Suprapubic skin (tissue), 4 donors: ENCODE measurements at regions not wholly inside any gene's neighbourhood (a gene's known extent, or its start where the extent isn't known, plus 50 kb on each side); places are given as distances from the start of the nearest gene placed in this dataset.

ENCODE experiments used
- DNase-seq, 2 donors: peaks; one replicate each; pipeline ENCODE4 v3.0.0-alpha.2; 2019; ENCODE audit warnings: low spot score in 2 of 2
- H3K27ac ChIP-seq: fragments of 200-600 bp; sonication (generic); one replicate; pipeline ENCODE4 v1.5.1; 2019
- H3K27me3 ChIP-seq: fragments of 200-600 bp; sonication (generic); one replicate; pipeline ENCODE4 v1.5.1; 2019
- H3K36me3 ChIP-seq: fragments of 200-600 bp; sonication (generic); one replicate; pipeline ENCODE4 v1.5.1; 2019
- H3K4me1 ChIP-seq: fragments of 200-600 bp; sonication (generic); one replicate; pipeline ENCODE4 v1.5.1; 2019
- H3K4me3 ChIP-seq: fragments of 200-600 bp; sonication (generic); one replicate; pipeline ENCODE4 v1.5.1; 2019; ENCODE audit warnings: mild to moderate bottlenecking
- H3K9me3 ChIP-seq: fragments of 200-600 bp; sonication (generic); one replicate; pipeline ENCODE4 v1.5.1; 2019
- CTCF ChIP-seq, 2 donors: fragments of 200-600 bp in 1 of 2; fragments of 450-650 bp in 1 of 2; sonication (generic) in 1 of 2; IDR thresholded peaks; one replicate each; pipeline ENCODE4 v1.5.1; 2016 to 2019; ENCODE audit warnings: antibody characterized with exemption in 2 of 2, mild to moderate bottlenecking in 1 of 2, moderate library complexity in 1 of 2
- EP300 ChIP-seq: sonication (generic); formaldehyde crosslinking; IDR thresholded peaks from one replicate; pipeline ENCODE4 v1.6.1; 2017; ENCODE audit warnings: antibody characterized with exemption
- POLR2A ChIP-seq, 2 donors: fragments of 450-650 bp; IDR thresholded peaks; one replicate each; pipeline ENCODE4 v1.6.1; 2017; ENCODE audit warnings: antibody characterized with exemption in 2 of 2, mild to moderate bottlenecking in 2 of 2, moderate library complexity in 2 of 2
- POLR2AphosphoS5 ChIP-seq, 3 donors: sonication (generic); formaldehyde crosslinking; IDR thresholded peaks; one replicate each; pipeline ENCODE4 v1.6.1; 2017; ENCODE audit warnings: antibody characterized with exemption in 3 of 3
- WGBS: methylation state at CpG from one replicate; pipeline ENCODE4 v1.1.5; 2018; 5-methylcytosine and 5-hydroxymethylcytosine counted together

- H3K9me3 ChIP-seq: no peaks in the 10 kb centered on the region
- no peaks in the 10 kb centered on the region for H3K27me3 ChIP-seq
- WGBS: 98% methylated on average over 3 of the region's 3 CpGs
- H3K4me1 ChIP-seq: no peaks in the 10 kb centered on the region
- H3K27ac ChIP-seq: no peak overlapping the region
- TF ChIP-seq POLR2AphosphoS5 (IDR thresholded peaks at IDR 0.05) (no peak), CTCF (IDR thresholded peaks at IDR 0.05) (no peak), POLR2A (IDR thresholded peaks at IDR 0.05) (no peak), EP300 (no peak)
- no peaks in the 10 kb centered on the region for H3K36me3 ChIP-seq
- no peak for DNase-seq
- H3K4me3 ChIP-seq: no peak overlapping the region
Observed at GRCh38 chr1:68608289-68608688, 111.4 kb upstream of the DEPDC1 start.

- H3K27ac ChIP-seq: no peak overlapping the region
- H3K4me3 ChIP-seq: no peak overlapping the region
- H3K36me3 ChIP-seq: no peaks in the 10 kb centered on the region
- WGBS: 59% methylated on average over 4 of the region's 4 CpGs
- TF ChIP-seq CTCF (IDR thresholded peaks at IDR 0.05) (no peak), POLR2A (IDR thresholded peaks at IDR 0.05) (no peak), POLR2AphosphoS5 (IDR thresholded peaks at IDR 0.05) (no peak), EP300 (no peak)
- no peaks in the 10 kb centered on the region for H3K27me3 ChIP-seq
- no peaks in the 10 kb centered on the region for H3K4me1 ChIP-seq
- DNase-seq: no peak
- peaks cover 4% of the 10 kb centered on the region for H3K9me3 ChIP-seq
Observed at GRCh38 chr1:68615312-68615711, 118.4 kb upstream of the DEPDC1 start.

GRCh38 chr1:68617942-68618341 lies 121.1 kb upstream of the DEPDC1 start:
- TF ChIP-seq EP300: no peak
- no peak for TF ChIP-seq POLR2AphosphoS5 (IDR thresholded peaks at IDR 0.05)
- TF ChIP-seq POLR2A (IDR thresholded peaks at IDR 0.05): no peak
- no peak for TF ChIP-seq CTCF (IDR thresholded peaks at IDR 0.05)
- WGBS: 76% methylated on average over 1 of the region's 1 CpG
- H3K27ac ChIP-seq: no peak overlapping the region
- H3K9me3 ChIP-seq: peaks cover 4% of the 10 kb centered on the region
- no peak for DNase-seq
- H3K4me1 ChIP-seq: no peaks in the 10 kb centered on the region
- no peaks in the 10 kb centered on the region for H3K36me3 ChIP-seq
- H3K4me3 ChIP-seq: no peak overlapping the region
- H3K27me3 ChIP-seq: no peaks in the 10 kb centered on the region

- no peaks in the 10 kb centered on the region for H3K4me1 ChIP-seq
- DNase-seq: no peak
- H3K36me3 ChIP-seq: no peaks in the 10 kb centered on the region
- 81% methylated on average over 1 of the region's 1 CpG for WGBS
- no peak for TF ChIP-seq POLR2AphosphoS5 (IDR thresholded peaks at IDR 0.05)
- no peak for TF ChIP-seq EP300
- no peak for TF ChIP-seq CTCF (IDR thresholded peaks at IDR 0.05)
- TF ChIP-seq POLR2A (IDR thresholded peaks at IDR 0.05): no peak
- no peak overlapping the region for H3K27ac ChIP-seq
- H3K27me3 ChIP-seq: no peaks in the 10 kb centered on the region
- no peak overlapping the region for H3K4me3 ChIP-seq
- H3K9me3 ChIP-seq: peaks cover 4% of the 10 kb centered on the region
Observed at GRCh38 chr1:68620571-68620970, 123.7 kb upstream of the DEPDC1 start.

- no peaks in the 10 kb centered on the region for H3K27me3 ChIP-seq
- no peak overlapping the region for H3K27ac ChIP-seq
- TF ChIP-seq EP300 (no peak), POLR2A (IDR thresholded peaks at IDR 0.05) (no peak), POLR2AphosphoS5 (IDR thresholded peaks at IDR 0.05) (no peak), CTCF (IDR thresholded peaks at IDR 0.05) (no peak)
- WGBS: 45% methylated on average over 2 of the region's 2 CpGs
- H3K9me3 ChIP-seq: peaks cover 4% of the 10 kb centered on the region
- DNase-seq: no peak
- H3K4me3 ChIP-seq: no peak overlapping the region
- no peaks in the 10 kb centered on the region for H3K36me3 ChIP-seq
- H3K4me1 ChIP-seq: no peaks in the 10 kb centered on the region
Observed at GRCh38 chr1:68623700-68624099, 126.8 kb upstream of the DEPDC1 start.
